ENCODE measurements at regions not wholly inside any gene's neighbourhood (a gene's known extent, or its start where the extent isn't known, plus 50 kb on each side); places are given as distances from the start of the nearest gene placed in this dataset.

- TF ChIP-seq EZH2phosphoT487 (IDR thresholded peaks at IDR 0.05; ENCODE audit: low read length) (no peak), CTCF (IDR thresholded peaks at IDR 0.05; ENCODE audit: low read length) (no peak)
Observed at GRCh38 chr6:145051661-145052060, 683.7 kb downstream of the EPM2A start.
